ENCODE measurements at regions not wholly inside any gene's neighbourhood (a gene's known extent, or its start where the extent isn't known, plus 50 kb on each side); places are given as distances from the start of the nearest gene placed in this dataset.

DNA sequence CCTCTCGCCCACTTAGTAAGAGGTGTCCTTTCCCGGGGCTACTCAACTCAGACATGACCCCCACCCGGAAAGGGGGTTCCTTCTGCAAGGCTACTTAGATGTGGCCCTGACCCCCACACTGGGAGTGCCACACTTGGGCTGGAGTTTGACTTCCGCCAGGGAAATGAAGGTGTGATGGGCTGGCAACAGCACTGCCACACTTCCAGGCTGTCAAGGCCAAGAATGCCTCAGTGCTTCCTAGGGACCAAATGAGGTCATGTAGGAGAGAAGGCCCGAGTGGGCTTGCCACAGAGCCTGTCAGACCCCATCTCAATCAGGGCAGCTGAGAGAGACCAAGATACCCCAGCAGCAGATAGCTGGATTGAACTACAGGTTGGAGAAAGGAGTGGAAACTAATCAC, 55.5 kb downstream of the DRD1 start:
- Histone ChIP-seq H3K36me3 (no peaks in the 10 kb centered on the region), H3K4me3 (no peak overlapping the region), H3K27me3 (no peaks in the 10 kb centered on the region), H3K4me1 (no peaks in the 10 kb centered on the region), H3K27ac (no peak overlapping the region), H3K9me3 (no peaks in the 10 kb centered on the region)
- no peak for DNase-seq
- intact Hi-C loops (cut with DNase I) = no loop called here
- WGBS, 2 donors = 86 to 87% methylated on average over 5 of the region's 5 CpGs
- TF ChIP-seq, protein P1, sequence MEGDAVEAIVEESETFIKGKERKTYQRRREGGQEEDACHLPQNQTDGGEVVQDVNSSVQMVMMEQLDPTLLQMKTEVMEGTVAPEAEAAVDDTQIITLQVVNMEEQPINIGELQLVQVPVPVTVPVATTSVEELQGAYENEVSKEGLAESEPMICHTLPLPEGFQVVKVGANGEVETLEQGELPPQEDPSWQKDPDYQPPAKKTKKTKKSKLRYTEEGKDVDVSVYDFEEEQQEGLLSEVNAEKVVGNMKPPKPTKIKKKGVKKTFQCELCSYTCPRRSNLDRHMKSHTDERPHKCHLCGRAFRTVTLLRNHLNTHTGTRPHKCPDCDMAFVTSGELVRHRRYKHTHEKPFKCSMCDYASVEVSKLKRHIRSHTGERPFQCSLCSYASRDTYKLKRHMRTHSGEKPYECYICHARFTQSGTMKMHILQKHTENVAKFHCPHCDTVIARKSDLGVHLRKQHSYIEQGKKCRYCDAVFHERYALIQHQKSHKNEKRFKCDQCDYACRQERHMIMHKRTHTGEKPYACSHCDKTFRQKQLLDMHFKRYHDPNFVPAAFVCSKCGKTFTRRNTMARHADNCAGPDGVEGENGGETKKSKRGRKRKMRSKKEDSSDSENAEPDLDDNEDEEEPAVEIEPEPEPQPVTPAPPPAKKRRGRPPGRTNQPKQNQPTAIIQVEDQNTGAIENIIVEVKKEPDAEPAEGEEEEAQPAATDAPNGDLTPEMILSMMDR (IDR thresholded peaks at IDR 0.05) = no peak
- TF ChIP-seq EP300 (IDR thresholded peaks at IDR 0.05) (no peak), POLR2AphosphoS5 (IDR thresholded peaks at IDR 0.05) (no peak), POLR2A (IDR thresholded peaks at IDR 0.05) (no peak)

DNA sequence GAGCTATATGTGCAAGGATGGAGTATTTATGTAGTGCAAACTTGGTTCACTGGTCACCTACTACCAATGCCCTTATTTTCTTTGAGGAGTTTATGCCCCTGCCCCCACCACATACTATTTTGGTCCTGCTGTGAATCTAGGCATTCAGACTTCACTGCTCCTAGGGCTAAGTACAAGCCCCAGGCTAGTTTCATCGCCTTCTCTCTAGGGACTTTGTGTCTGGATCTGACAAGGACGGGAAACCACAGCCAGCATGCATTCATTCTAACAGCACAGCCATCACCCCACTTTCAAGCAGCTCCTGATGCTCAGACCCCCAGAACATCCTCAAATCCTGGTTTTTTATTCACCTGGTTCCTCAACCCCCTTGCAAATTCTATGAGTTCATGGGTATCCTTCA, 56.8 kb downstream of the DRD1 start:
- Histone ChIP-seq H3K27me3 (no peaks in the 10 kb centered on the region), H3K36me3 (no peaks in the 10 kb centered on the region), H3K27ac (no peak overlapping the region), H3K4me1 (no peaks in the 10 kb centered on the region), H3K4me3 (no peak overlapping the region), H3K9me3 (no peaks in the 10 kb centered on the region)
- DNase-seq = no peak
- 76 to 93% methylated on average over 2 of the region's 2 CpGs for WGBS, 2 donors
- TF ChIP-seq EP300 (IDR thresholded peaks at IDR 0.05) = no peak
- TF ChIP-seq, protein P1 (IDR thresholded peaks at IDR 0.05) = no peak
- no peak for TF ChIP-seq POLR2A (IDR thresholded peaks at IDR 0.05)
- TF ChIP-seq POLR2AphosphoS5 (IDR thresholded peaks at IDR 0.05) = no peak
- intact Hi-C loops (cut with DNase I) = no loop called here

DNA sequence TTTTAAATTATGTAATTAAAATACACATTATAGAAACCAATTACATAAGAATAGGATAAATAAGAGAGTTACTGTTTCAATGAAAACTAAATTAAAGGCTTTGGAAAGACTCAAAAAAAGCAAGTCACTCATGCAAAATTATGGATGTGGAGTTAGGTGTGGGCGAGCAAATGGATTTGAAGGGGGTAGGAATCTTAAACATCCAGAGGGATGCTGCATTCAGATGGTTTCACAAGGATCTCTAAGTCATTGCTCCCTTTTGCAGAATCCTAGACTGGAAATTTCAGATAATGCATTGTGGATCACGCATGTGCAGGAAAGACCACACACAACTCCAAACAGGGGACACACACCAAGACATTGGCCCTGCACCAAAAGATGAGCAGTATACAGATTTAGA, 57.5 kb downstream of the DRD1 start:
- Histone ChIP-seq H3K27me3 (no peaks in the 10 kb centered on the region), H3K4me3 (no peak overlapping the region), H3K4me1 (no peaks in the 10 kb centered on the region), H3K9me3 (no peaks in the 10 kb centered on the region), H3K27ac (no peak overlapping the region), H3K36me3 (no peaks in the 10 kb centered on the region)
- no peak for DNase-seq
- 89 to 92% methylated on average over 2 of the region's 2 CpGs for WGBS, 2 donors
- intact Hi-C loops (cut with DNase I) = no loop called here
- TF ChIP-seq POLR2AphosphoS5 (IDR thresholded peaks at IDR 0.05) (no peak), POLR2A (IDR thresholded peaks at IDR 0.05) (no peak), EP300 (IDR thresholded peaks at IDR 0.05) (no peak)

DNA sequence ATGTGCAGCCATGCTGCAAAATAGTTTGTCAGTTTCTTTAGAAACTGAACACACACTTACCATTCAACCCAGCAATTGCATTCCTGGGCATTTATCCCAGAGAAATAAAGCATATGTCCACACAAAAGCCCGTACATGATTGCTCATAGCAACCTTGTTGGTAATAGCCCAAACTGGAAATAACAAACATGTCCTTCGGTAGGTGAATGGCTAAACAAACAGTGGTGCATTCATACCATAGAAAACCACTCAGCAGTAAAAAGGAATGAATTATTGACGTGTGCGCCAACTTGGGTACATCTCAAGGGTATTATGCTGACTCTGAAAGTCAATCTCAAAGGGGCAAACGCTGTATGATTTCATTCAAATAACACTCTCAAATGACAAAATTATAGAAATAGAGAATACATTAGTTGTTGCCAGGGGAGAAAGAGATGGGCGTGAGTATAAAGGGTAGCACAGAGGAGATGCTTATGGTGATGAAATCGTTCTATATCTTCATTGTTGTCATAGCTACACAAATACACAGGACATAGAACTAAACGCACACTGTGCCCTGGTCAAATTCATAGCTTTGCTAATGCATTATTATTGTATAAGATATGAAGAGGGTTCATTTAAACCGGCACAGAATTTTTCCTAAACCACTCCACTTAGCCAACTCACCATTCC, 58.2 kb downstream of the DRD1 start:
- Histone ChIP-seq H3K27me3 (no peaks in the 10 kb centered on the region), H3K4me3 (no peak overlapping the region), H3K4me1 (no peaks in the 10 kb centered on the region), H3K9me3 (no peaks in the 10 kb centered on the region), H3K27ac (no peak overlapping the region), H3K36me3 (no peaks in the 10 kb centered on the region)
- DNase-seq = no peak
- intact Hi-C loops (cut with DNase I) = no loop called here
- 15 to 65% methylated on average over 9 of the region's 9 CpGs for WGBS, 2 donors
- TF ChIP-seq EP300 (IDR thresholded peaks at IDR 0.05) (no peak), POLR2AphosphoS5 (IDR thresholded peaks at IDR 0.05) (no peak)
- TF ChIP-seq, protein P1 (IDR thresholded peaks at IDR 0.05) = no peak

DNA sequence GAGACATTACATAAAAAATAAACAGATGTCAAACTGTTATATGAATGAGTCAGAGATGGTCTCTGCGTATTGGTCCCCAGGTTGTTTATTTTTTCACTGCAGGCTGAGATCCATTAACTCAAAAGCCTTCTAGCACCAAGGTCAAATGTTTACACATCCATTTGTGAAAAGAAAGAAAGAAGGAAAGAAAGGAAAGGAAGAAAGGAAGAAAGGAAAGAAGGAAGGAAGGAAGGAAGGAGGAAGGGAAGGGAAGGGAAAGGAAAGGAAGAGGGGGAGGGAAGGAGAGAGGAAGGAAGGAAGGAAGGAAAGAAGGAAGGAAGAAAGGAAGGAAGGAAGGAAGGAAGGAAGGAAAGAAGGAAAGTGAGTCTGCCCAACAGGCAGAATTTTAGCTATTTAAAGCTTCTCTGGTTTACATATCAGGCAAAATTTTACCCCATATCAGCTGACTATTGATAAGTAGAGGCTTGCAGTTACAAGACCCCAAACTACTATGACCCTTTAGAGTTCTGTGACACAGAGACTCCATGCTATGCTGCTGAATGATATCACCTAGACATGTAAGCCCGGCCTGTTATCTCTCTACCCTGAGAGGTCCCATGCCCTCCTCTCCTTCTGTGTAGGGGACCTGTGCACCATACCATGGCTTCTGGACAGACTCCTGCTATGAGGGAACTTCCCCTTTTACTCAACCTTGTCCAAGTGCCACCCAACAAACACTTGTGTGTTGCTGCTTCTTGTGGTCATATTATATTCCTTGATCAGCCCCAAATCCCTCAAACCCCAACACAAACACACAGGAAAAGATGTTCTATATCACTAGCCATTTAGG, 59.0 kb downstream of the DRD1 start:
- Histone ChIP-seq H3K27ac (no peak overlapping the region), H3K9me3 (no peaks in the 10 kb centered on the region), H3K4me3 (no peak overlapping the region), H3K36me3 (no peaks in the 10 kb centered on the region), H3K4me1 (no peaks in the 10 kb centered on the region), H3K27me3 (no peaks in the 10 kb centered on the region)
- DNase-seq = no peak
- 50 to 68% methylated on average over 2 of the region's 2 CpGs for WGBS, 2 donors
- TF ChIP-seq POLR2AphosphoS5 (IDR thresholded peaks at IDR 0.05) (no peak), EP300 (IDR thresholded peaks at IDR 0.05) (no peak), POLR2A (IDR thresholded peaks at IDR 0.05) (no peak)
- TF ChIP-seq, protein P1 (IDR thresholded peaks at IDR 0.05) = no peak
- intact Hi-C loops (cut with DNase I) = no loop called here

All from sigmoid colon (tissue), 6 donors.